Amniotic epithelial cell (primary cell): ENCODE measurements at regions not wholly inside any gene's neighbourhood (a gene's known extent, or its start where the extent isn't known, plus 50 kb on each side); places are given as distances from the start of the nearest gene placed in this dataset.

Source experiments
- DNase-seq: peaks from one replicate; pipeline ENCODE4 v3.0.0-alpha.2; 2010; ENCODE audit warnings: low read depth

DNA sequence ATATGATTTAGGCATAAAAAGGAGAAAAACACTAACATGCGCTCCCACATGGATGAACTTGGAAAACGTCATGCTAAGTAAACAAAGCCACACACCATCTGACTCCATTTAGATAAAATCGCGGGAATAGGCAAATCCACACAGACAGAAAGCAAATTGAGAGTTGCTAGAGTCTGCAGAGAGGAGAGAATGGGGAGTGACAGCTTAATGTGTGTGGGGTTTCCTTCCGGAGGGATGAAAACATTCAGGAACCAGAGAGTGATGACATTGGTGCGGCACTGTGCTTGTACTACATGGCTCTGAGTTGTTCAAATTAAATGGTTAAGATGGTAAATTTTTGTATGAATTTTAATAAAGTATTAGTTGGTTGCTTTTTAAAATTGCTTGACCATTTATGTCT, 482.9 kb upstream of the AKR1E2 start:
- DNase-seq = no peak

DNA sequence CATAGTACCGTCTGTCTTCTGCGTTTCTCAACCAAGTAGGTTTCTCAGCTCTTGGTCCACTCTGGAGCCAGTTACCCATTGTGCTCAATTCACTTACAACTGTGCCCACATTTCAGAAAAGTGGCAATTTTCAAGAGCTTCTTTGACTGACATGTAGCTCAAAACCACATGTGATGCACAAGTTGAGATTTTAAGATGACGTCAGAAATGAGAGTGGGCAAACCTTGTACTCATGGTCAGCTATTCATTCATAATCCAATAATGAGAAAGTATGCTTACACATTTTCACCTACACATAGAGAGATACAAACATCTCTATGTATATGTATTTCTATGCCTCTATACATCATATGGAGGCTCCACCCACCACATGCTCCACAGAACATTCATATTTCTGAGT, 487.2 kb upstream of the AKR1E2 start:
- DNase-seq = no peak

DNA sequence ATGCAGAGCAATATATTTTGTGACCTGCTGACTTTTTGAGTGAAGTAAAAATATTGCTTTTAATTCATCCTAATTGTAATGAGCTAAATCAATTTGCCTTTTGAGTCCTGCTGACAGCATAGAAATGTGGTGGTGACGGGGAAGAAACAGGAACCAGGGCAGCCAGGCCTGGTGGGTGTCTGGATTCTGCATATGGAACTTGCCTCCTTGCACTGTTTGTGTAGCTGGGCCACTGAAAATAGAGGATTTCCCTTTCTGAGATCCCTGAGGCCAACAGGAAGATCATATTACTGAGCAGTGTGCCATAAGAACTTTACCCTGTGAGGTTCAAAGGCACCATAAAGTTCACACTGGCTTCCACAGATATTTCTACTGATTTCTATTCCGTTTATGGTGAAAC, 488.4 kb upstream of the AKR1E2 start:
- DNase-seq = no peak

DNA sequence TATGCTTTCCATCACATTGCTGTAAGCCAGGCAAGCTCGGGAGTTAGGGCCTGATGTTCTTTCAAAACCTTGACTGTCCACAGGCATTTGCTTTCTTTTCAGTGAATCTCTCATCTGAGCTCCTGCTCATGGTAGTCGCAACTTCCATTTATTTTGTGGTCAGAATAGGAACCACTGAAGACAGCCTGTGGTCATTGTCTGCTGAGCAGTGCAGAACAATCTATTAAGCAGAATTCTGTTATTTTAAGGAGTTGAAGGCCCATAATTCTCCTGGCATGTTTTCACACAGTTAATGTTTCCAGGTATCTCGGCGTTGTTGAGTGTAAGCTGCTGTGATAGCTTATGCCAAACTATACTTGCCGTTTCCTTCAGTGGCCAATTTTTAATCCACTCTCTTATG, 491.1 kb upstream of the AKR1E2 start:
- peak; percentile 47 for DNase-seq

DNA sequence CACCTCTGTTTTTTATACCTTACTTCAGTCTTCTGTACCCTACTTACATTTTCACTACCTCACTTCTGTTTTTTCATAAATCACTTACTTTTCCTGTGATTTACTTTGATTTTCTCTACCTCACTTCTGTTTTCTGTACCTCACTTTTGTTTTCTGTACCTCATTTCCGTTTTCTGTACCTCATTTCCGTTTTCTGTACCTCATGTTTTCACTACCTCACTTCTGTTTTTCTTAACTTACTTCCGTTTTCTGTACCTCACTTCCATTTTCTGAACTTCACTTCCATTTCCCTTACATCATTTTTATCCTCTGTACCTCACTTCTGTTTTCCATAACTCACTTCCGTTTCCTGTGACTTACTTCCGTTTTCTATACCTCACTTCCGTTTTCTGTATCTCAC, 492.0 kb upstream of the AKR1E2 start:
- no peak for DNase-seq

DNA sequence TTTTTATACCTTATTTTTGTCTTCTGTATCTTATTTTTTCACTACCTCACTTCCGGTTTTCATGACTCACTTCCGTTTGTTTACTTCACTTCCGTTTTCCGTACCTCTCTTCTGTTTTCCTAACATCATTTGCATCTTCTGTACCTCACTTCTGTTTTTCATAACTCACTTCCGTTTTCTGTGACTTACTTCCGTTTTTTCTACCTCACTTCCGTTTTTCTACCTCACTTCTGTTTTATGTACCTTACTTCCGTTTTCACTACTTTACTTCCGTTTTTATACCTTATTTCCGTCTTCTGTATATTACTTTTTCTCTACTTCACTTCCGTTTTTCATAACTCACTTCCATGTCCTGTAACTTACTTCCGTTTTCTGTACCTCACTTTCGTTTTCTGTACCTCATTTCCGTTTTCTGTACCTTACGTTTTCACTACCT, 492.5 kb upstream of the AKR1E2 start:
- DNase-seq = no peak

DNA sequence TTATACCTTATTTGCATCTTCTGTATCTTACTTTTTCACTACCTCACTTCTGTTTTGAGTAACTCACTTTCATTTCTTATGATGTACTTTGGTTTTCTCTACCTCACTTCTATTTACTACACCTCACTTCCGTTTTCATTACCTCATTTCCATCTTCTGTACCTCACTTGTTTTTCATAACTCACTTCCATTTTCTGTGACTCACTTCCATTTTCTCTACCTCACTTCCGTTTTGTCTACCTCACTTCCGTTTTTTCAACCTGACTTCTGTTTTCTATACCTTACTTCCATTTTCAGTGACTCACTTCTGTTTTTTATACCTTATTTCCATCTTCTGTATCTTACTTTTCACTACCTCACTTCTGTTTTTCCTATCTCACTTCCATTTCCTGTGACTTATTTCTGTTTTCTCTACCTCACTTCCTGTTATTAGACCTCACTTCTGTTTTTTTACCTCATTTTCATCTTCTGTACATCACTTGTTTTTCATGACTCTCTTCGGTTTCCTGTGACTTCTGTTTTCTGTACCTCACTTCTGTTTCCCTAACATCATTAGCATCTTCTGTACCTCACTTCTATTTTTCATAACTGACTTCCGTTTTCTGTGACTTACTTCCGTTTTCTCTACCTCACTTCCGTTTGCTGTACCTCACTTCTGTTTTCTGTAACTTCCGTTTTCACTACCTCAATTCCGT, 493.1 kb upstream of the AKR1E2 start:
- no peak for DNase-seq

DNA sequence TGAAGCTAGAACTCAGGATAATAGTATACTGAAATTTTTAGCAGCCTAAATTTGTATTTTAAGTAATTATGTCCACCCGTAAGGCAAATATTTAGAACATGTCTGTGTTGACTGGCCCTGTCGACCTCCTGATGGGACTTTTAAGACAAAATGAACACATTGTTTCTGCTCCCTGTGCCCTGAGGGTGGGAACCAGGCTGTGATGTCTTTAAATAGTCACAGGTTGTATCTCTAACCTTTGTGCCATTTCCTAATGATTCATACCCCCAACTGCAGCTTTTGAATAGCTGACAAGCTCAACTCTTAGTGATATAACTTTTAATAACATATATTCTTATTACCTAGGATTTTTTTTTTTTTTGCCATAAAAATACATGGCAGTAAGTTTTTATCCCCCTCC, 494.9 kb upstream of the AKR1E2 start:
- DNase-seq = no peak

DNA sequence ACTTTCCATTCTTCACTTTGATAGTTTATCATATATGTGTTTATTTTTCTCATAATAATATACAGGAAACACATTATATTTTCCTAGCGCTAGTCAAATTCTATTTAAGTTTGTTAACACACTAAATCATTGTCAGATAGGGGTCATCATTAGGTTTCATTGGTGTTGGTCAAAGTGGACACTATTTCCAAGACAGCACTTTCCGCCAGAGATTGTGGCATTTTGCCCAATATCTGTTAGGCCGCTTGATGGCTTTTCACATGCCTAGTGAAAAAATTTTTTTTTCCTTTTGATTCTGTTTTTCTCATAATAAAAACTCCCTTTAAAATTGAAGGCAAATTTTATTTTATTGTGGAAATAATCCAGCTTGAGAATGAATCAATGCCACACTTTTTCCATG, 495.4 kb upstream of the AKR1E2 start:
- DNase-seq = no peak

DNA sequence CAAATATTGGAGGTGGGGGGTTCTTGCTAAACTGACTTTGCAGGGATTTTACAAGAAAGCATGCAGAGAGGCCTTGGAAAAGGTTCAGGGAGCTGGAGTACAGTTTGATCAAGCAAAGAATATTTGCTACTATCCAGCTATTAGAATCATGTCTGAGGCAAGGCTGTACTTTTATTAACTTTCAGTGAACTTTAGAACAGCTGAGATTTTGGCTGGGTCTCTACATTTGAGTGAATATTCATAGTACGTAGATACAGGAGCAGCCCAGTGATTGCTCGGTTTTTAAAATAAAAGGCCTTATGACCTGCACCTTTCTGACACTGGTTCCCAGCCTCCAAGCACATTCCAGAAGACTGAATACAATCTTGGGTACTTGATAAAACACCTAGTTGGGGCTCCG, 496.8 kb upstream of the AKR1E2 start:
- no peak for DNase-seq

DNA sequence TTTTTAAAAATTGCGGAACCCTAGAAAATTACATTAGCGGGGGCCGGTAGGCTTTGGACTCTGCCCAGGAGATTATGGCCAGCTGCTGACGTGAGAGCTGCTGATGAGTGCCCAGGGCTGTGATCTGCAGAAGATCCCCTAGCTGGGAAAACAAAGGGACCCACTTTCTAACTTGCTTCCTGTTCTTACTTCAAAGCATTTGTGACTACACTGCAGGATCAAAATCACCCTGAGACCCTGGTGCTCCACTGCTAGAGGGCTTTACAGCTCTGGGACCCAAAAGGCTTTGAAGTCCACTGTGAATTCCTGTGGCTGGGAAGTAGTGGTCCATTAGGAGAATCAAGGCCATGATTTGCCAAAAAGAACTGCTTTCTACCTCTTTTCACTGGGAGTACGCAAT, 499.4 kb upstream of the AKR1E2 start:
- no peak for DNase-seq

DNA sequence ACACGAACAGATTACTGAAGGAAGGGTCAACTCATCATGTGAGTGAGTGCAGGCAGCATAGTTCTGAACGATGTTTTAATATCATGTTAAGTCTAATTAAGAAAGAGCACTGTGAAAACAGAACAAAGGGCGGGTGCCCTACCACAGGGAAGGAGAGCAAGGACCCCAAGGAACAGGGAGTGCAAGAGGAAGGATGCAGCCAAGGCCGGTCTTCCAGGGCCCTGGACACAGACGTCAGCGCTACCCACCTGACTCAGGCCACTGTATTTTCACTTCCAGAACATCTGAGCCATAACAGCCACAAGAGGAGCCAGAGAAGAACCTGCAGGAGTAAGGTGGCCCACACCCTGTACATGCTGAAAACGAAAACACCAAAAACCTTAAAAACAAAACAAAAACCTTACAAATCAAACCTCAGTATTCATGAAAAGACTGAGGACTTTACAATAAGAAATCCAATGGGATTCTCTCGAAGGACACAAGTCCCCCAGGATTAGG, 506.1 kb upstream of the AKR1E2 start:
- no peak for DNase-seq

DNA sequence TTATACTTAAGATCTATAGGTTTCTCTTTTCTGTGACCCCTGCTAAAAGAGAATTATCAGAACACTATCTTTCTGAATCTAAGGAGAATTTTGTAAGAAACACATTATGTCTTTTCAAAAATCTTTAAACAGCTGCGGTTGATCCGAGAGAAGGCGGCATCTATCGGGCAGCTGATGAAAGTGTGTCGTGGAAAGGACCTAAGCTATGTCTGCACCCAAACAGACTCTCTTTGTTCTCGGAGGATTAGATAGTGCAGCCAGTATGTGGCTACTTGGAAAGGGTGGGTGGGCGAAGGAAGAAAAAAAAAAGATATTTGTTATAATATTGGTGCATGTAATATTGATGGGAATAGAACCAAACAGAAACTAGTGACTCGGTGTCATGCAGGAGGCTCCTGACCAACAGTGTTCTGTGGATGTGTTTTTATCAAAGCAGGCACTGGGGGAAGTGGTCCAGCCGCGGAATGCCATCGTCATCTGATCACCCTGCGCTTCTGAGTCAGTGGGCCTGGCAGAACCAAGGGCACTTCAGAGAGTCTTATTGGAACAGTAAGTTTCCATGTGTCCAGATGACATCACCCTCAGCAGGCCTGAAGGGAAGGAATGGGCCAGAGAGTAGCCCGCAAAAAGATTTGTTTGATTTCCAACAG, 509.7 kb upstream of the AKR1E2 start:
- peak; percentile 9 for DNase-seq

DNA sequence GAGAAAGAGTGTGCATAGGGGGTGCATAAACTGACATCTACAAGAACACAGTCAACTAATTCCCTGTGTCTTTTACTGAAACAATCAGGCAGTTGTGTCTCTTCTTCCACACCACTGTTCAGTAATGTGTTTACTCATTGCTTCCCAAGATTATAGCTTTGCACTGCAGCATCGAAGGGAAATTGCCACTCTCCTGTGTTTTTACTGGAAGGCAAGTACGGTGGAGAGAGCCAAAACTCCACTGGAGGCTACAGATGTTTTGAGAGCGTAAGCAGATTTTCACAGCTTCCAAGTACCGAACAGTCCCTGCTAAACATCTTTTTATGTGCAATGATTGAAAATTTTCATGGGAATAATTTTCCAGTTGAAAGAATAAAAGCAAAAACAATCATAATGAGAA, 510.5 kb upstream of the AKR1E2 start:
- DNase-seq = no peak

DNA sequence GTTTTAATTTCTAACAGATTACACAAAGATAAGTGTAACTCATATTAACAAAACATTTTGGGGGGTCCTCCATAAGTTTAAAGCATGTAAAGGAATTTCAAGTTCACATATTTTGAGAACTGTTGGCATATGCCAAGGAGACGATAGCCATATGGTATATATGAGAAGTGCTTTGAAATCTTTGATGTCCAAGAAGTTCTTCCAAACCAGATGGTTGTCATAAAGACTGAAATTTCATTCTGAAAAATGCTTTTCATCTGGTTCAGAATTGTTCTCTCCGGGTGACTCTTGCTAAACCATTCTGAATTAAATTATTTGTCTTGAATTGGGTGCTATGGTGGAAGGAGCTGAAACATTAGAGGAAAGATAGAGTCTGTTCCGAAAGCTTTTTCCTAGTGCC, 513.0 kb upstream of the AKR1E2 start:
- DNase-seq = no peak

DNA sequence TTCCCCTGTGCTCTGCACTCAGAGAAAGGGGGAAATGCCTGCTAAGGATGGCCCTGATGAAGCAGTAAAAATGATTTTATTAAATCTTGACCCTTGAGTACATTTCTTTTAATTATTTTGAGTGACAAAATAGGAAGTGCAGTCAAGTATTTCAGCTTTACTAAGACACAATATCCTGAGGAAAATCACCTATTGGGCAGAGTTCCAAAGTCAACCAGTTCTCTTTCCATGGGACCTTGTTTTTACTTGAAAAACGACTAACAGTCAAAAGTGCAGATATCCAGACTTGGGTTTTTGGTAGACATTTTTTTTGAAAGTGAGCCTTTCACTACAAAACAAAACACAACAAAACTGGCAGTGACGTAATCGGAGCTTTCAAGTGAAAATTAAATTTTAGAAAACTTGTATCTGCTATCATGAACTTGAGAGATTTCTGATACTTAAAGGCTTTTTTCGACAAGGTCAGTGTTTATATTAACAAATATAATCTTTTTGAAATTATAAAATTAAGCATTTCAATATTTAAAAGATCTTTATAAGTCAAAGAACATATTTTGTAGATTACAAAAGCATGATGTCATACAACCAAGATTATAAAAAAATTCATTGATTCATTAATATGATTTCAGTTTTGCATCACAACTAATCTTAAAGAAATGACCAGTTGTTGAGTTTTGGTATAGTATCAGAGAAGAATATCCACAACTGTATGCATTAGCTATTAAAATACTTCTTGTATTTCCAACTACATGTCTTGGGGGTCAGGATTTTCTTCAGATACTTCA, 513.8 kb upstream of the AKR1E2 start:
- DNase-seq = no peak

DNA sequence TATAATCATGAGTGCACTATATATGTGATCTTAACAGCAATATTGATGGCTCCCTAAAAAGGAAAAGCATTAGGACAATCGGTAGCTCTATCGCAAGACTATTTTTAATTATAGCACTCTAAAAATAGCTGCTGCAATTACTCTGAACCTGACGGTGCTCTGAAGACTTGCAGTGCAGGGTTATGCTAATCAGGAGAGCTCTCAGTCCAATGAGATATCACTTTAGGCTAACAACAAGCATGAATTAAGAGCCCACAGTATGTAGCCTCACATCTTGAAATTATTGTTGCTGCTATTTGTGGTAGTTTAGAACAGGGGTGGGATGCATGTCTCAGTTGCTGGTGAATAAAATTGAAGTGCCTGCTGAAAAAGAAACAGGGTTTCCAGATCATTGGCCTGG, 515.8 kb upstream of the AKR1E2 start:
- DNase-seq = no peak

DNA sequence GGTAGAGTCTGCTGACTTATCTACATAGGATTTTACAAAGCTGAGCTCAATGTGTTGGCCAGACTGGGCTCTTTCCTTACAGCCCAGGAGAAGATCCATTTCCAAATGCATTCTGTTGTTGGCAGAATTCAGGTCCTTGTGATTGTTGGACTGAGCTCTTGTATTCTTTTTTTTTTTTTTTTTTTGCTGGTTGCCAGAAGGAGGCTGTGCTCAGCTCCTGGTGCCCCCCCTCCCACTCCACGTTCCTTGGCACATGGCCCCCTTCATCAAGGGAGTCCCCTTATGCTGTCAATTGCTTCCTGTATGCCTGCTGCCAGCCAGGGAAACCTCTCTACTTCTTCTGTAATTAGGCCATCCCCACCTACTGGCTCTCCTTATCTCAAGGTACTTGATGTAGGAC, 518.1 kb upstream of the AKR1E2 start:
- peak; percentile 6 for DNase-seq

DNA sequence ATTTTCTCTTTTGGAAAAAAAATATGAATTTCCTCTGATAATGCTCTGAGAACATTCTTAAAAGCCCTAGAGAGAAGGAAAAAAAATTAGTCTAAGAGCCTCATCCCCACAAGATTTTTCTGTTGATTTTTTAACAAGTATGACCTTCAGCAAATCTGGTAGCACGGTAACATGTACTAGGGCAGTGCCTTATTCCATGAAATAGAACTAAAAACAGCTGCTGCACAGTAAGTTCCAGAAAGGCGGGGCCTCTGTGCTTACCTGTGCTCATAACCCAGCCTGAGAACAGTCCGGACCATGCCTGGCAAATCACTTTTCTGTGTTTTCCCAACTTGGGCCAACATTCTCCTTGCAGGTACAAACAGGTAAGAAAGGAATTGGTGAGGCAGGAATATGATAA, 519.1 kb upstream of the AKR1E2 start:
- no peak for DNase-seq

DNA sequence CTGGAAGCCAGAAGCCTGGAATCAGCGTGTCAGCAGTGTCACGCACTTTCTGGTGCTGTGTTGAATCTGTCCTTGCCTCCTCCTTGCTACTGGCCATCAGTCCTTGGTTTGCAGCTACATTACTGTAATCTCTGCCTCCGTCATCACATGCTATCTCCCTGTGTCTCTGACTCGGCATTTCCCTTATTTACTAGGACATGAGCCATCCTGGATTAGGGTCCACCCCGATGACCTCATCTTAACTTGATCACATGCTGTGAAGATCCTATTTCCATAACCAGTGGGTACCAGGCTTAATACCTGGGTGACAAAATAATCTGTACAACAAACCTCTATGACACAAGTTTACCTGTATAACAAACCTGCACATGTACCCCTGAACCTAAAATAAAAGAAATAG, 518.0 kb upstream of the KLF6 start:
- DNase-seq = peak; percentile 59

DNA sequence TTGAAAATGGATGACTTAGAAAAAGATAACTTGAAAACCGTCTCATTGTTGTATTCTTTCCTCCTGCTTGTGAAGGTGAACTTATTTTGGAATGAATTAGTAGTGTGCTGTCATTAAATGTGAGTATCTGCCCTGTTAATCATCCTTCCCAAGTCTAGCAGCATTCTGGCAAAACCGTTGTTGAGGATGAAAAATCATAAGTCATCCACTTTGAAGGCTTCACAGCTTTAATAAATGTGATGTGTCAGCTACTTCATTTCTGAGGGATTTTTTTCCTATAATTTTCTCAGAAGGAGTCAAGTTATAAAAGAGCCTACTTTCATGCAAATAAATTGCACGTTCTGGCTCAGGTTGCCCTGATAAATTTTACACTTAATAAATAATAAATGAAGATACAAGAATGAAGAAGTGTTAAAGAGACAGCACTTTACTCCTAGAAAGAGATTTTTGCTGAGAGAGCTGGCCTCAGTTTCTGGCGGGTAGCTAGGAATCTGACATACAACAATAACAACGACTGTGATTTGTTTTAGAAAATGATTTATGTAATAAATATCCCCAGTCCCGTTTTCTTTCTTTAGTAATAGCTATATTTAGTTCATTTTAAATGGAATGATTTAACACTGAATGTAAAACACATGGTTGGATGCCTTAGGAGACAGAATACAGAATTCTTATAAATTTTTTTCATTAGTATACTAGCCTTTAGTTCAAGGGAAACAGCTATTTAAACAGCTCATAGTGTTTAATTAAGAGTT, 516.5 kb upstream of the KLF6 start:
- no peak for DNase-seq

DNA sequence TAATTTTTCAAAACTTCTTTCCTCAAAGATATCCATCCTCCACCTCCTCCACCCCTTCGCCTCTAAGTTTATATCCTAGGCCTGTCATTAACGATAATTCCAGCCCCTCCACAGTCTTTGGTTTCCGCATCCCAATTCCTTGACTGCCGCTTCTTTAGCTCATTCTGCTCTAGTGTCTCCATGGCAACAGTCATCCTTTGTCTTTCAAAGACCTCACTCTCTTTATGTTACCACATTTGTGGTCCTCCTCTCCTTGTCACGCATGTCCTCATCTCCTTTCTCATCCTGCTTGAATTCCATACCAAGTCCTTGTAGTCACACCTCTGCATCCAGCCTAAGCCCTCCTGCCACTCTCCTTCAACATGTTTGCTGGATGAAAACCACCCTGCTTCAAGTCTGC, 511.2 kb upstream of the KLF6 start:
- DNase-seq = no peak
